ENCODE measurements at regions not wholly inside any gene's neighbourhood (a gene's known extent, or its start where the extent isn't known, plus 50 kb on each side); places are given as distances from the start of the nearest gene placed in this dataset.

- DNase-seq (ENCODE audit: low spot score) = no peak
These were observed 118.9 kb downstream of the IRS1 start for GRCh38 chr2:226680719-226681118.

GRCh38 chr2:226679389-226680065, 120.1 kb downstream of the IRS1 start:
- DNase-seq (ENCODE audit: low spot score) = no peak

GRCh38 chr2:226678422-226678821, 121.2 kb downstream of the IRS1 start:
- no peak for DNase-seq (ENCODE audit: low spot score)

GRCh38 chr2:226677080-226677479, 122.5 kb downstream of the IRS1 start:
- no peak for DNase-seq (ENCODE audit: low spot score)

GRCh38 chr2:226676618-226677017, 123.0 kb downstream of the IRS1 start:
- no peak for DNase-seq (ENCODE audit: low spot score)

- no peak for DNase-seq (ENCODE audit: low spot score)
These were observed 125.5 kb downstream of the IRS1 start for GRCh38 chr2:226674123-226674522.

- no peak for DNase-seq (ENCODE audit: low spot score)
These were observed 126.3 kb downstream of the IRS1 start for GRCh38 chr2:226673314-226673723.

- no peak for DNase-seq (ENCODE audit: low spot score)
These were observed 128.4 kb downstream of the IRS1 start for GRCh38 chr2:226671141-226671676.

- DNase-seq (ENCODE audit: low spot score) = no peak
These were observed 129.7 kb downstream of the IRS1 start for GRCh38 chr2:226669905-226670304.

- no peak for DNase-seq (ENCODE audit: low spot score)
These were observed 130.4 kb downstream of the IRS1 start for GRCh38 chr2:226669249-226669648.

GRCh38 chr2:226667736-226668135, 131.9 kb downstream of the IRS1 start:
- no peak for DNase-seq (ENCODE audit: low spot score)

GRCh38 chr2:226665306-226665831, 134.3 kb downstream of the IRS1 start:
- DNase-seq (ENCODE audit: low spot score) = no peak

GRCh38 chr2:226664661-226665060, 135.0 kb downstream of the IRS1 start:
- DNase-seq (ENCODE audit: low spot score) = no peak

- DNase-seq (ENCODE audit: low spot score) = no peak
These were observed 135.5 kb downstream of the IRS1 start for GRCh38 chr2:226664140-226664539.

GRCh38 chr2:226661789-226662545, 137.7 kb downstream of the IRS1 start:
- no peak for DNase-seq (ENCODE audit: low spot score)

GRCh38 chr2:226660526-226660925, 139.1 kb downstream of the IRS1 start:
- no peak for DNase-seq (ENCODE audit: low spot score)

GRCh38 chr2:226660124-226660523, 139.5 kb downstream of the IRS1 start:
- DNase-seq (ENCODE audit: low spot score) = no peak

- DNase-seq (ENCODE audit: low spot score) = no peak
These were observed 140.2 kb downstream of the IRS1 start for GRCh38 chr2:226659410-226659809.

GRCh38 chr2:226658555-226658954, 141.1 kb downstream of the IRS1 start:
- DNase-seq (ENCODE audit: low spot score) = no peak

- DNase-seq (ENCODE audit: low spot score) = no peak
These were observed 142.1 kb downstream of the IRS1 start for GRCh38 chr2:226657340-226658053.

GRCh38 chr2:226656367-226656766, 143.3 kb downstream of the IRS1 start:
- DNase-seq (ENCODE audit: low spot score) = no peak

- no peak for DNase-seq (ENCODE audit: low spot score)
These were observed 143.7 kb downstream of the IRS1 start for GRCh38 chr2:226655871-226656270.

Measured in hematopoietic multipotent progenitor cell treated with erythropoietin and hydrocortisone succinate and interleukin-3 and kit ligand, for 17 days (in vitro differentiated cells).